ENCODE measurements at regions not wholly inside any gene's neighbourhood (a gene's known extent, or its start where the extent isn't known, plus 50 kb on each side); places are given as distances from the start of the nearest gene placed in this dataset.
"Not testable (repeated sequence)": the region's sequence is repeated elsewhere in the genome, so short reads cannot be mapped to it uniquely, and the experiment has no call there.

- no CpG with 5 or more reads among the region's 2 CpGs for WGBS, 2 donors (ENCODE audit: extremely low coverage in 2 of 2, insufficient read length in 2 of 2, insufficient replicate concordance in 1 of 2)
- Histone ChIP-seq H2BK12ac (ENCODE audit: low read length) (no peak overlapping the region), H3K27ac (replicated peaks; ENCODE audit: low read length) (no peak overlapping the region), H3K14ac (ENCODE audit: low read length) (no peak overlapping the region), H2AFZ (ENCODE audit: low read length) (no peak overlapping the region), H3K4ac (ENCODE audit: low read length) (no peak overlapping the region), H2BK5ac (ENCODE audit: low read length) (no peak overlapping the region), H3K79me1 (ENCODE audit: low read depth, low read length) (no peaks in the 10 kb centered on the region), H3K18ac (ENCODE audit: low read length) (no peak overlapping the region), H3K27me3 (ENCODE audit: control insufficient read depth in 3 of 3, insufficient read depth in 3 of 3, low read depth in 1 of 3, low read length in 3 of 3) (no peaks in the 10 kb centered on the region), H3K4me3 (ENCODE audit: low read length in 2 of 2) (no peak overlapping the region), H2AK5ac (ENCODE audit: low read depth, low read length) (no peak overlapping the region), H2BK120ac (ENCODE audit: low read depth, low read length) (no peak overlapping the region), H3K4me1 (ENCODE audit: control insufficient read depth in 2 of 2, insufficient read depth in 1 of 2, low read depth in 1 of 2, low read length in 2 of 2) (no peaks in the 10 kb centered on the region), H3K9ac (ENCODE audit: low read depth, low read length, poor library complexity) (no peak overlapping the region), H4K8ac (ENCODE audit: low read depth, low read length) (no peak overlapping the region), H3K36me3 (replicated peaks in 1 of 2; ENCODE audit: control insufficient read depth in 2 of 2, insufficient read depth in 2 of 2, low read length in 2 of 2) (peaks cover 0 to 7% of the 10 kb centered on the region in 2 donors), H4K91ac (ENCODE audit: low read depth, low read length, poor library complexity) (no peak overlapping the region), H3K23ac (ENCODE audit: low read depth, low read length, poor library complexity) (no peak overlapping the region), H3K4me2 (ENCODE audit: insufficient read depth, low read length, poor library complexity, severe bottlenecking) (no peak overlapping the region), H3K9me3 (replicated peaks in 1 of 2; ENCODE audit: control insufficient read depth in 2 of 2, insufficient read depth in 1 of 2, low read depth in 1 of 2, low read length in 2 of 2) (no peaks in the 10 kb centered on the region), H2BK15ac (ENCODE audit: low read length) (no peak overlapping the region)
- no peak for DNase-seq (ENCODE audit: low spot score)
Measured at GRCh38 chr18:46190667-46191066, 86.5 kb downstream of the HAUS1 start.

- Histone ChIP-seq H2BK5ac (ENCODE audit: low read length) (no peak overlapping the region), H2BK12ac (ENCODE audit: low read length) (no peak overlapping the region), H2AK5ac (ENCODE audit: low read depth, low read length) (no peak overlapping the region), H3K27ac (replicated peaks; ENCODE audit: low read length) (no peak overlapping the region), H3K4me1 (ENCODE audit: control insufficient read depth in 2 of 2, insufficient read depth in 1 of 2, low read depth in 1 of 2, low read length in 2 of 2) (no peaks in the 10 kb centered on the region), H2BK15ac (ENCODE audit: low read length) (no peak overlapping the region), H3K18ac (ENCODE audit: low read length) (no peak overlapping the region), H3K4me3 (ENCODE audit: low read length in 2 of 2) (no peak overlapping the region), H4K91ac (ENCODE audit: low read depth, low read length, poor library complexity) (no peak overlapping the region), H4K8ac (ENCODE audit: low read depth, low read length) (no peak overlapping the region), H3K79me1 (ENCODE audit: low read depth, low read length) (no peaks in the 10 kb centered on the region), H3K36me3 (replicated peaks in 1 of 2; ENCODE audit: control insufficient read depth in 2 of 2, insufficient read depth in 2 of 2, low read length in 2 of 2) (peaks cover 0 to 8% of the 10 kb centered on the region in 2 donors), H3K23ac (ENCODE audit: low read depth, low read length, poor library complexity) (no peak overlapping the region), H3K27me3 (ENCODE audit: control insufficient read depth in 3 of 3, insufficient read depth in 3 of 3, low read depth in 1 of 3, low read length in 3 of 3) (no peaks in the 10 kb centered on the region), H3K4ac (ENCODE audit: low read length) (no peak overlapping the region), H3K9ac (ENCODE audit: low read depth, low read length, poor library complexity) (no peak overlapping the region), H3K9me3 (replicated peaks in 1 of 2; ENCODE audit: control insufficient read depth in 2 of 2, insufficient read depth in 1 of 2, low read depth in 1 of 2, low read length in 2 of 2) (no peaks in the 10 kb centered on the region), H3K14ac (ENCODE audit: low read length) (no peak overlapping the region), H2AFZ (ENCODE audit: low read length) (no peak overlapping the region), H2BK120ac (ENCODE audit: low read depth, low read length) (no peak overlapping the region), H3K4me2 (ENCODE audit: insufficient read depth, low read length, poor library complexity, severe bottlenecking) (no peak overlapping the region)
- WGBS, 2 donors (ENCODE audit: extremely low coverage in 2 of 2, insufficient read length in 2 of 2, insufficient replicate concordance in 1 of 2): no CpG with 5 or more reads among the region's 4 CpGs
- DNase-seq (ENCODE audit: low spot score): no peak
Measured at GRCh38 chr18:46196627-46197243, 92.5 kb downstream of the HAUS1 start.

- no CpG with 5 or more reads among the region's 8 CpGs for WGBS, 2 donors (ENCODE audit: extremely low coverage in 2 of 2, insufficient read length in 2 of 2, insufficient replicate concordance in 1 of 2)
- no peak overlapping the region for H2BK15ac ChIP-seq (ENCODE audit: low read length)
- H4K91ac ChIP-seq (ENCODE audit: low read depth, low read length, poor library complexity): no peak overlapping the region
- no peak overlapping the region for H3K14ac ChIP-seq (ENCODE audit: low read length)
- H2AK5ac ChIP-seq (ENCODE audit: low read depth, low read length): no peak overlapping the region
- no peak overlapping the region for H4K8ac ChIP-seq (ENCODE audit: low read depth, low read length)
- DNase-seq (ENCODE audit: low spot score): no peak
- H3K27me3 ChIP-seq (ENCODE audit: control insufficient read depth in 3 of 3, insufficient read depth in 3 of 3, low read depth in 1 of 3, low read length in 3 of 3): no peaks in the 10 kb centered on the region
- no peak overlapping the region for H3K4me2 ChIP-seq (ENCODE audit: insufficient read depth, low read length, poor library complexity, severe bottlenecking)
- H2BK5ac ChIP-seq (ENCODE audit: low read length): no peak overlapping the region
- H3K9ac ChIP-seq (ENCODE audit: low read depth, low read length, poor library complexity): no peak overlapping the region
- H3K4me3 ChIP-seq (ENCODE audit: low read length in 2 of 2): no peak overlapping the region
- H3K18ac ChIP-seq (ENCODE audit: low read length): no peak overlapping the region
- H3K27ac ChIP-seq (replicated peaks; ENCODE audit: low read length): no peak overlapping the region
- no peak overlapping the region for H2AFZ ChIP-seq (ENCODE audit: low read length)
- no peak overlapping the region for H2BK120ac ChIP-seq (ENCODE audit: low read depth, low read length)
- no peak overlapping the region for H3K23ac ChIP-seq (ENCODE audit: low read depth, low read length, poor library complexity)
- no peaks in the 10 kb centered on the region for H3K79me1 ChIP-seq (ENCODE audit: low read depth, low read length)
- no peaks in the 10 kb centered on the region for H3K4me1 ChIP-seq (ENCODE audit: control insufficient read depth in 2 of 2, insufficient read depth in 1 of 2, low read depth in 1 of 2, low read length in 2 of 2)
- no peak overlapping the region for H3K4ac ChIP-seq (ENCODE audit: low read length)
- H3K36me3 ChIP-seq (replicated peaks in 1 of 2; ENCODE audit: control insufficient read depth in 2 of 2, insufficient read depth in 2 of 2, low read length in 2 of 2): peaks cover 0 to 8% of the 10 kb centered on the region in 2 donors
- no peak overlapping the region for H2BK12ac ChIP-seq (ENCODE audit: low read length)
- H3K9me3 ChIP-seq (replicated peaks in 1 of 2; ENCODE audit: control insufficient read depth in 2 of 2, insufficient read depth in 1 of 2, low read depth in 1 of 2, low read length in 2 of 2): no peaks in the 10 kb centered on the region
Measured at GRCh38 chr18:46199515-46200147, 95.4 kb downstream of the HAUS1 start.

GRCh38 chr18:46200178-46201055 is 96.2 kb downstream of the HAUS1 start:
- H4K8ac ChIP-seq (ENCODE audit: low read depth, low read length); H2BK15ac ChIP-seq (ENCODE audit: low read length); DNase-seq (ENCODE audit: low spot score); H3K36me3 ChIP-seq (replicated peaks in 1 of 2; ENCODE audit: control insufficient read depth in 2 of 2, insufficient read depth in 2 of 2, low read length in 2 of 2); H2BK5ac ChIP-seq (ENCODE audit: low read length); H2BK120ac ChIP-seq (ENCODE audit: low read depth, low read length); H3K14ac ChIP-seq (ENCODE audit: low read length); H2AFZ ChIP-seq (ENCODE audit: low read length); H2AK5ac ChIP-seq (ENCODE audit: low read depth, low read length); H3K27me3 ChIP-seq (ENCODE audit: control insufficient read depth in 3 of 3, insufficient read depth in 3 of 3, low read depth in 1 of 3, low read length in 3 of 3); H3K4me1 ChIP-seq (ENCODE audit: control insufficient read depth in 2 of 2, insufficient read depth in 1 of 2, low read depth in 1 of 2, low read length in 2 of 2); H3K18ac ChIP-seq (ENCODE audit: low read length); H3K4me3 ChIP-seq (ENCODE audit: low read length in 2 of 2); H3K23ac ChIP-seq (ENCODE audit: low read depth, low read length, poor library complexity); H3K79me1 ChIP-seq (ENCODE audit: low read depth, low read length); H3K27ac ChIP-seq (replicated peaks; ENCODE audit: low read length); H3K4ac ChIP-seq (ENCODE audit: low read length); H3K9me3 ChIP-seq (replicated peaks in 1 of 2; ENCODE audit: control insufficient read depth in 2 of 2, insufficient read depth in 1 of 2, low read depth in 1 of 2, low read length in 2 of 2); H3K9ac ChIP-seq (ENCODE audit: low read depth, low read length, poor library complexity); H2BK12ac ChIP-seq (ENCODE audit: low read length); H3K4me2 ChIP-seq (ENCODE audit: insufficient read depth, low read length, poor library complexity, severe bottlenecking); H4K91ac ChIP-seq (ENCODE audit: low read depth, low read length, poor library complexity): not testable (repeated sequence)
- no CpG with 5 or more reads among the region's 11 CpGs for WGBS, 2 donors (ENCODE audit: extremely low coverage in 2 of 2, insufficient read length in 2 of 2, insufficient replicate concordance in 1 of 2)
